Ascending aorta (tissue), 2 donors: ENCODE measurements at regions not wholly inside any gene's neighbourhood (a gene's known extent, or its start where the extent isn't known, plus 50 kb on each side); places are given as distances from the start of the nearest gene placed in this dataset.
"Not testable (repeated sequence)": the region's sequence is repeated elsewhere in the genome, so short reads cannot be mapped to it uniquely, and the experiment has no call there.

Experiments used
- DNase-seq, 2 donors: peaks; one replicate each; pipeline ENCODE4 v3.0.0-alpha.2; 2019; ENCODE audit warnings: low spot score in 2 of 2
- H3K27ac ChIP-seq, 2 donors: fragments of 200-600 bp; sonication (generic); one replicate each; pipeline ENCODE4 v1.5.1; 2016 to 2017; ENCODE audit warnings: mild to moderate bottlenecking in 1 of 2
- H3K27me3 ChIP-seq: fragments of 200-600 bp; sonication (generic); one replicate; pipeline ENCODE4 v1.5.1; 2017
- H3K36me3 ChIP-seq, 2 donors: fragments of 200-600 bp; sonication (generic); one replicate each; pipeline ENCODE4 v1.5.1; 2016
- H3K4me1 ChIP-seq, 2 donors: fragments of 200-600 bp; sonication (generic); one replicate each; pipeline ENCODE4 v1.5.1; 2016 to 2017; ENCODE audit warnings: mild to moderate bottlenecking in 1 of 2
- H3K4me3 ChIP-seq, 2 donors: fragments of 200-600 bp; sonication (generic); one replicate each; pipeline ENCODE4 v1.5.1; 2016 to 2017; ENCODE audit warnings: mild to moderate bottlenecking in 1 of 2
- H3K9me3 ChIP-seq, 2 donors: fragments of 200-600 bp; sonication (generic); one replicate each; pipeline ENCODE4 v1.5.1; 2016
- intact Hi-C: fragments of 100-400 bp; cut with DNase I; formaldehyde crosslinking; loops from one replicate; pipeline ENCODE4 v1.15.1; 2023
- TF ChIP-seq, protein P1 (sequence below), 3 experiments: fragments of 200-600 bp in 2 of 3; fragments of 450-650 bp in 1 of 3; sonication (generic) in 2 of 3; IDR thresholded peaks; one replicate each; pipeline ENCODE4 v1.5.1; 2016 to 2019; ENCODE audit warnings: antibody characterized with exemption in 3 of 3, mild to moderate bottlenecking in 1 of 3, moderate library complexity in 1 of 3

DNA sequence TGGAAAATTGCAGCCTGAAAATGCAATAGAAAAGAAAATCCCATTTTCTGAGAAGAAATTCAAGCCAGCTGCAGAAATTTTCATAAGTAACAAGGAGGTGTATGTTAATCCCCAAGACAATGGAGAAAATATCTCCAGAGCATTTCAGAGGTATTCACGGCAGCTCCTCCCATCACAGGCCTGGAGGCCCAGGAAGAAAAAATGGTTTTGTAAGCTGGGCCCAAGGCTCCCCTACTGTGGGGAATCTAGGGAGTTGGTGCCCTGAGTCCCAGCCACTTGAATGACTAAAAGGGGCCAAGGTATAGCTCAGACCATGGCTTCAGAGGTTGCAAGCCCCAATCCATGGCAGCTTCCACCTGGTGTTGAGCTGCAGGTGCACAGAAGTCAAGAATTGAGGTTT, 93.3 kb upstream of the ZNF267 start:
- Histone ChIP-seq H3K4me1 (no peaks in the 10 kb centered on the region), H3K36me3 (no peaks in the 10 kb centered on the region), H3K27ac (no peak overlapping the region), H3K4me3 (no peak overlapping the region), H3K27me3 (no peaks in the 10 kb centered on the region), H3K9me3 (peaks cover 44 to 88% of the 10 kb centered on the region in 2 donors)
- TF ChIP-seq, protein P1, sequence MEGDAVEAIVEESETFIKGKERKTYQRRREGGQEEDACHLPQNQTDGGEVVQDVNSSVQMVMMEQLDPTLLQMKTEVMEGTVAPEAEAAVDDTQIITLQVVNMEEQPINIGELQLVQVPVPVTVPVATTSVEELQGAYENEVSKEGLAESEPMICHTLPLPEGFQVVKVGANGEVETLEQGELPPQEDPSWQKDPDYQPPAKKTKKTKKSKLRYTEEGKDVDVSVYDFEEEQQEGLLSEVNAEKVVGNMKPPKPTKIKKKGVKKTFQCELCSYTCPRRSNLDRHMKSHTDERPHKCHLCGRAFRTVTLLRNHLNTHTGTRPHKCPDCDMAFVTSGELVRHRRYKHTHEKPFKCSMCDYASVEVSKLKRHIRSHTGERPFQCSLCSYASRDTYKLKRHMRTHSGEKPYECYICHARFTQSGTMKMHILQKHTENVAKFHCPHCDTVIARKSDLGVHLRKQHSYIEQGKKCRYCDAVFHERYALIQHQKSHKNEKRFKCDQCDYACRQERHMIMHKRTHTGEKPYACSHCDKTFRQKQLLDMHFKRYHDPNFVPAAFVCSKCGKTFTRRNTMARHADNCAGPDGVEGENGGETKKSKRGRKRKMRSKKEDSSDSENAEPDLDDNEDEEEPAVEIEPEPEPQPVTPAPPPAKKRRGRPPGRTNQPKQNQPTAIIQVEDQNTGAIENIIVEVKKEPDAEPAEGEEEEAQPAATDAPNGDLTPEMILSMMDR (IDR thresholded peaks at IDR 0.05) = no peak
- no peak for DNase-seq
- intact Hi-C loops = no loop called here

DNA sequence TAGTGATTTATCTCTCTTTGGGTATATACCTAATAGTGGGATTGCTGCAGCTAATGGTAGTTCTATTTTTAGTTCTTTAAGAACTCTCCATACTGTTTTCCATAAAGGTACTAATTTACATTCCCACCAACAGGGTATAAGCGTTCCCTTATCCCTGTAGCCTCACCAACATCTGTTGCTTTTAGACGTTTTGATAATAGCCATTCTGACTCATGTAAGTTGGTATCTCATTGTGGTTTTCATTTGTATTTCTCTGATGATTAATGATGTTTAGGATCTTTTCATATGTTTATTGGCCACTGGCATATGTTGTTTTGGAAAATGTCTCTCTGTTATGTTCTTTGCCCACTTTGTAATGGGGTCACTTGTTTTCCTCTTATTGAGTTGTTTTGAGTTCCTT, 88.5 kb upstream of the ZNF267 start:
- Histone ChIP-seq H3K27me3 (no peaks in the 10 kb centered on the region), H3K9me3 (peaks cover 28 to 63% of the 10 kb centered on the region in 2 donors), H3K36me3 (no peaks in the 10 kb centered on the region), H3K4me1 (no peaks in the 10 kb centered on the region), H3K27ac (no peak overlapping the region), H3K4me3 (no peak overlapping the region)
- intact Hi-C loops = no loop called here
- no peak for DNase-seq
- TF ChIP-seq, protein P1 (IDR thresholded peaks at IDR 0.05) = no peak

DNA sequence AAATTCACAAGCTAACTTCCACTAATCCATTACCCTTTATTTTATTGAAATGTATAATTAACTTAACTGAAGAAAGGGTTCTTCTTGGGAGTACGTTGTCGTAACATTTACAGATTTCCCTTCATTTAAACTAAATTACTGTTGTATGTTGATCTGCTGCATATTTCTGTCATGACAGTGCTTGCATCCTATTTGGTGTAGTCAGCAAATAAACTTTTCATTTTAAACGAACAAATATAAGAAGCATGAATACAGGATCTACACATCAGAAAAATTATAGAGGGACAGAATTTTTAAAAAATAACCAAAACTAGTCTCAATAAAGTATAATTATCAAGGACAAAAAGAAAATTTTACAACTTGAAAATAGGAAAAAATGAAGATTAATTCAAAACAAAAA, 66.5 kb upstream of the ZNF267 start:
- Histone ChIP-seq H3K27me3 (no peaks in the 10 kb centered on the region), H3K9me3 (no peaks in the 10 kb centered on the region), H3K4me1 (no peaks in the 10 kb centered on the region), H3K27ac (no peak overlapping the region), H3K4me3 (no peak overlapping the region), H3K36me3 (no peaks in the 10 kb centered on the region)
- TF ChIP-seq, protein P1 (IDR thresholded peaks at IDR 0.05) = no peak
- intact Hi-C loops = no loop called here
- no peak for DNase-seq

DNA sequence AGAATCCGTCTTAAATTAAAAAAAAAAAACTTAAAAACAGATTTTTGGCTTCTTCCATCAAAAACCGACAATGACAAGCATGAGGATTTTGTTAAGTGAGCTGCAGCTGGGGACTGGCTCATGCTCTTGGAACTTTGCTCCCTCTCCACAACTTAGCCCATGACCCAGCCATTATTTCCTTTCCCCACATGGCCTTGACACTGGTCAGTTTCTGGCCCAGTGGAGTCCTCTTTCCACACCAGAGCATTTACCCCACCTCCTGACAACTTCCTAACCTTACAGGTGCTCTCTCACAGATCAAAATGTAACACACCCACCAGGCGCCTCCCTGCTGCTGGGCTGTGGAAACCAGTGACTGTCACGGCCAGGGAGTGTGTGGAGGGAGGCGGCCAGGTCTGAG, 62.7 kb upstream of the ZNF267 start:
- DNase-seq = no peak
- intact Hi-C loops = no loop called here
- H3K4me3 ChIP-seq = no peak overlapping the region
- no peaks in the 10 kb centered on the region for H3K9me3 ChIP-seq
- H3K27me3 ChIP-seq = no peaks in the 10 kb centered on the region
- TF ChIP-seq, protein P1 (IDR thresholded peaks at IDR 0.05) = no peak
- no peaks in the 10 kb centered on the region for H3K4me1 ChIP-seq
- H3K27ac ChIP-seq = no peak overlapping the region
- no peaks in the 10 kb centered on the region for H3K36me3 ChIP-seq

DNA sequence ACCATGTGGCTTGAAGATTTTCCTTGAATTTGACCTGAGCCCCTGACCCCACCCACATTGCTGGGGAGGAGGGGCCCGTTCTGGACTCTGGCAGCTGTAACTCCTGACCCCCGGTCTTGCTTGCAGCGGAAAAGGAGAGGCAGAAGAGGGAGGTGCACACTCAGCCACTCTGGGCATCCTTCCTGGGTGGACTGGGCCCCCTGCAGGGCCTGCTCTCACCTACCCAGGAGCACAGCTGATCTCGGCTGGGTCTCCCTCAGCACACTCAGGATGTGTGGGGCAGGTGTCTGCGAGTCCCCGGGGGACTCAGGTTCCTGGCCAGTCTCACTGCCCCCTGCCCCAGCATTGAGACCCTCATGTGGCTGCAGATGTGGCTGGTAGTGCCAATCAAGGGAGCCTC, 57.5 kb upstream of the ZNF267 start:
- H3K9me3 ChIP-seq, H3K36me3 ChIP-seq, H3K4me1 ChIP-seq, H3K27ac ChIP-seq, intact Hi-C loops, H3K4me3 ChIP-seq, H3K27me3 ChIP-seq, DNase-seq: not testable (repeated sequence)

DNA sequence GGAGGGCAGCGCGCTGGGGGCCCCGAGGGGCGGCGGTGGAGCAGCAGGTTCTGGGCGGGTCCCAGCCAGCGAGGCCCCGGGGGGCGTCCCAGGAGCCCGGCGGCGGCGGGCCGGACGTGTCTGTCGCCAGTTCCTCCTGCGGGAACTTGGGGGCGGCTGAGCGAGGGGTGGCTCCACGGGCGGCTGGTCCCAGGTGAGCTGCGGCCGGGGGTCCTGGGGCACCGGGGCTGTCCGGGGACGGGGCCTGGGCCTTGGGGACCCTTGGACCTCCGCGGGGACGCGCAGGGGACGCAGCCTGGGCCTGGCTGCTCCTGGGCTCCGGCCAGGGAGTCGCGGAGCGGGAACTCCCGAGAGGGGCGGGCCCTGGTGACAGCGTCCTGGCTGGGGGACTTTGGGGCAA, 54.2 kb upstream of the ZNF267 start:
- Histone ChIP-seq H3K9me3 (no peaks in the 10 kb centered on the region), H3K4me3 (no peak overlapping the region), H3K27ac (no peak overlapping the region), H3K36me3 (no peaks in the 10 kb centered on the region), H3K4me1 (no peaks in the 10 kb centered on the region), H3K27me3 (no peaks in the 10 kb centered on the region)
- intact Hi-C loops = no loop called here
- TF ChIP-seq, protein P1 (IDR thresholded peaks at IDR 0.05) = no peak
- no peak for DNase-seq
